ENCODE measurements at regions not wholly inside any gene's neighbourhood (a gene's known extent, or its start where the extent isn't known, plus 50 kb on each side); places are given as distances from the start of the nearest gene placed in this dataset.

DNA sequence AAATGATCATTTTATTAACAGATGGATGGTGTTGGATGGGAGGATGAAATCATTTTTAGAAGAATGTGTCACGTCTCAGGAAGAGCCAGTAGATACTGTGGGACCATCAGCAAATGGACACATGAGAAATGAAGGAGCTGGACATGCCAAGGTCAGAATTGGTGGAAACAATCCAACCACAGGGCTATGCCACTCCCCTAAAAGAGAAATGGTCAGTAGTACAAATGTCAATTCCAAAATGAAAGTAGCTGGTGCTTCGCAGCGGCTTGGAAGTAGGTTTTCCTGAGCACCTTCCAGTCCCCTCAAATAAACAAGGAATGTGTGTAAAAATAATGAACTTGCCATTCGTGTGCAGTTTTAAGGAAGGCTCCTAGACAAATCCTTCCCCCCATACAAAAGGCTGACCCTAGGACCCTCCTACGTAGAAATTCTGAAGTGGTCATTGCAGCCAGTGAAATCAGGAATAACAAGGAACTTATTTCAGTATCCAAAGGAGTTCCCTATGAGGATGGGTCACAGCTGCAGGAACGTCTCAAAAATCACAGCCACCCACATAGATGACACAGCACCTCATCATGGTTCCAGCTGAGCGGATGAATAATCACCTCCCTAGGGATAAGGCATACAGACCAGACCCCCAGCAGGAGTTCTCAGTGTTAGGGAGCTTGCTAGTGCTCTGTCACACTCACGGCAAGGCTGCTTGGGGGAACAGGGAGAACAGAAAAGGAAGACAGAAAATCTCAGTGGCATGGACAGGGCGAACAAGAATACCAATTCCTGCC, 239.2 kb downstream of the HS3ST3A1 start:
- Histone ChIP-seq H3K4me3 (ENCODE audit: insufficient read depth, low read depth, low read length) (peak overlapping the region; percentile 51), H3K79me2 (ENCODE audit: insufficient read depth, low read length) (no peaks in the 10 kb centered on the region), H3K36me3 (ENCODE audit: insufficient read depth, low read length) (no peaks in the 10 kb centered on the region), H4K20me1 (ENCODE audit: insufficient read depth, low read length) (no peaks in the 10 kb centered on the region), H3K4me1 (ENCODE audit: insufficient read depth, low read length) (peaks cover 33% of the 10 kb centered on the region), H3K27me3 (ENCODE audit: insufficient read depth, low read length) (no peaks in the 10 kb centered on the region), H3K27ac (ENCODE audit: low read depth, low read length) (peak overlapping the region; percentile 79), H2AFZ (ENCODE audit: low read depth, low read length) (peak overlapping the region; percentile 36), H3K4me2 (ENCODE audit: low read length) (peak overlapping the region; percentile 85), H3K9me3 (ENCODE audit: insufficient read depth, low read depth, low read length) (no peaks in the 10 kb centered on the region), H3K9ac (ENCODE audit: low read length) (peak overlapping the region; percentile 72)
- FAIRE-seq (peak; percentile 83), DNase-seq (ENCODE audit: low read depth) (peak; percentile 80)
- H3K4me3 Mint-ChIP-seq (ENCODE audit: unreplicated experiment) = no peak overlapping the region
- H3K4me1 Mint-ChIP-seq (ENCODE audit: low read depth, unreplicated experiment) = peaks cover 25% of the 10 kb centered on the region
- H3K36me3 Mint-ChIP-seq (ENCODE audit: low read depth, unreplicated experiment) = no peaks in the 10 kb centered on the region
- H3K27ac Mint-ChIP-seq (ENCODE audit: unreplicated experiment) = peak overlapping the region; percentile 82
- no peaks in the 10 kb centered on the region for H3K9me3 Mint-ChIP-seq (ENCODE audit: unreplicated experiment)
- TF ChIP-seq, protein P1, sequence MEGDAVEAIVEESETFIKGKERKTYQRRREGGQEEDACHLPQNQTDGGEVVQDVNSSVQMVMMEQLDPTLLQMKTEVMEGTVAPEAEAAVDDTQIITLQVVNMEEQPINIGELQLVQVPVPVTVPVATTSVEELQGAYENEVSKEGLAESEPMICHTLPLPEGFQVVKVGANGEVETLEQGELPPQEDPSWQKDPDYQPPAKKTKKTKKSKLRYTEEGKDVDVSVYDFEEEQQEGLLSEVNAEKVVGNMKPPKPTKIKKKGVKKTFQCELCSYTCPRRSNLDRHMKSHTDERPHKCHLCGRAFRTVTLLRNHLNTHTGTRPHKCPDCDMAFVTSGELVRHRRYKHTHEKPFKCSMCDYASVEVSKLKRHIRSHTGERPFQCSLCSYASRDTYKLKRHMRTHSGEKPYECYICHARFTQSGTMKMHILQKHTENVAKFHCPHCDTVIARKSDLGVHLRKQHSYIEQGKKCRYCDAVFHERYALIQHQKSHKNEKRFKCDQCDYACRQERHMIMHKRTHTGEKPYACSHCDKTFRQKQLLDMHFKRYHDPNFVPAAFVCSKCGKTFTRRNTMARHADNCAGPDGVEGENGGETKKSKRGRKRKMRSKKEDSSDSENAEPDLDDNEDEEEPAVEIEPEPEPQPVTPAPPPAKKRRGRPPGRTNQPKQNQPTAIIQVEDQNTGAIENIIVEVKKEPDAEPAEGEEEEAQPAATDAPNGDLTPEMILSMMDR (IDR thresholded peaks at IDR 0.05; ENCODE audit: insufficient read depth, low read depth, low read length) = no peak
- TF ChIP-seq EZH2 (IDR thresholded peaks at IDR 0.05; ENCODE audit: insufficient read depth, low read length) = no peak
- no peaks in the 10 kb centered on the region for H3K27me3 Mint-ChIP-seq (ENCODE audit: low read depth, unreplicated experiment)

DNA sequence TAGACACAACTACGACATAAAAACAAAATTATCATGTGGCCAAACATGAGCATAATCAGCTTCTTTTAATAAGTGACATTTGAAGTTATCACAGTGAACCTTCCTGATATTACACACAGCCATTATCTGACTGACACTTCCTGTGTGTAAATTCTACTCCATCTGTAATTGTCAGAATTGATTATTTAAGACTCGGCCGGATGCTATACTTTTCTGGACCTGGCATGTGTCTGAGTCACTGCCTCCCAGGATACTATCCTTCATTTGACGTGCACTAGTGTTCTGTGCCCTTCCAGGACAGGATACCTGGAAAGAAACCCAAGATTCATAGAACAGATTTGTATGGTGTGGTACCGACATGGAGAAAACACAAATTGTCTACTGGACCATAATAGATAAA, 242.0 kb downstream of the HS3ST3A1 start:
- H3K36me3 Mint-ChIP-seq (ENCODE audit: low read depth, unreplicated experiment) = no peaks in the 10 kb centered on the region
- Histone ChIP-seq H3K27ac (ENCODE audit: low read depth, low read length) (no peak overlapping the region), H3K27me3 (ENCODE audit: insufficient read depth, low read length) (no peaks in the 10 kb centered on the region), H3K4me2 (ENCODE audit: low read length) (no peak overlapping the region), H3K4me3 (ENCODE audit: insufficient read depth, low read depth, low read length) (no peak overlapping the region), H2AFZ (ENCODE audit: low read depth, low read length) (peak overlapping the region; percentile 26), H3K9me3 (ENCODE audit: insufficient read depth, low read depth, low read length) (no peaks in the 10 kb centered on the region), H3K4me1 (ENCODE audit: insufficient read depth, low read length) (peaks cover 26% of the 10 kb centered on the region), H3K9ac (ENCODE audit: low read length) (no peak overlapping the region), H4K20me1 (ENCODE audit: insufficient read depth, low read length) (no peaks in the 10 kb centered on the region), H3K36me3 (ENCODE audit: insufficient read depth, low read length) (no peaks in the 10 kb centered on the region), H3K79me2 (ENCODE audit: insufficient read depth, low read length) (no peaks in the 10 kb centered on the region)
- no peak overlapping the region for H3K27ac Mint-ChIP-seq (ENCODE audit: unreplicated experiment)
- FAIRE-seq = no peak
- no peak overlapping the region for H3K4me3 Mint-ChIP-seq (ENCODE audit: unreplicated experiment)
- DNase-seq (ENCODE audit: low read depth) = no peak
- H3K4me1 Mint-ChIP-seq (ENCODE audit: low read depth, unreplicated experiment) = peaks cover 21% of the 10 kb centered on the region
- TF ChIP-seq EZH2 (IDR thresholded peaks at IDR 0.05; ENCODE audit: insufficient read depth, low read length) = no peak
- TF ChIP-seq, protein P1 (IDR thresholded peaks at IDR 0.05; ENCODE audit: insufficient read depth, low read depth, low read length) = no peak
- H3K9me3 Mint-ChIP-seq (ENCODE audit: unreplicated experiment) = no peaks in the 10 kb centered on the region
- no peaks in the 10 kb centered on the region for H3K27me3 Mint-ChIP-seq (ENCODE audit: low read depth, unreplicated experiment)

DNA sequence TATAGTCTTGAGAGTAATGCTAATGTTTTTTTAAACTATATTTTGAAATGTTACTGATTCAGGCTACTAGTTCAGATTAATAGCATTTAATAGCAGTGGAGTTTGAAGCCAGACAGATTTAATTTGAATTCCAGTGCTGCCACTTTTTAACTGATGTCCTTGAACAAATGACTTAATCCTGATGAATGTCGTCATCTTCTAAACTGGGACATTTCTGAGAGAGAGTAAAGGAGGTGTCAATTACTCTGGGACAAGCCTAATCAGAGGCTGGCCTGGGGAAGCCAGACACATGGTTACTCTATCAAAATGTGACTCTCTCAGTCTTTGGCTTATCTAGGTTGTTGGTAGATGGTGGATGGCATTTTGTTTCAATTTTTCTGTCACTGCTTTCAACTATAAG, 246.7 kb downstream of the HS3ST3A1 start:
- TF ChIP-seq, protein P1 (IDR thresholded peaks at IDR 0.05; ENCODE audit: insufficient read depth, low read depth, low read length) = no peak
- TF ChIP-seq EZH2 (IDR thresholded peaks at IDR 0.05; ENCODE audit: insufficient read depth, low read length) = no peak
- H3K27ac Mint-ChIP-seq (ENCODE audit: unreplicated experiment) = no peak overlapping the region
- H2AFZ ChIP-seq (ENCODE audit: low read depth, low read length) = no peak overlapping the region

More for the DNA sequence above, 246.7 kb downstream of the HS3ST3A1 start:
- Mint-ChIP-seq H3K9me3 (ENCODE audit: unreplicated experiment) (peaks cover 3% of the 10 kb centered on the region), H3K4me1 (ENCODE audit: low read depth, unreplicated experiment) (peaks cover 33% of the 10 kb centered on the region), H3K27me3 (ENCODE audit: low read depth, unreplicated experiment) (no peaks in the 10 kb centered on the region), H3K4me3 (ENCODE audit: unreplicated experiment) (no peak overlapping the region), H3K36me3 (ENCODE audit: low read depth, unreplicated experiment) (peaks cover 4% of the 10 kb centered on the region)
- Histone ChIP-seq H3K79me2 (ENCODE audit: insufficient read depth, low read length) (no peaks in the 10 kb centered on the region), H3K27me3 (ENCODE audit: insufficient read depth, low read length) (no peaks in the 10 kb centered on the region), H3K4me1 (ENCODE audit: insufficient read depth, low read length) (peaks cover 26% of the 10 kb centered on the region), H3K9ac (ENCODE audit: low read length) (no peak overlapping the region), H3K4me3 (ENCODE audit: insufficient read depth, low read depth, low read length) (no peak overlapping the region), H3K36me3 (ENCODE audit: insufficient read depth, low read length) (no peaks in the 10 kb centered on the region), H3K27ac (ENCODE audit: low read depth, low read length) (no peak overlapping the region), H4K20me1 (ENCODE audit: insufficient read depth, low read length) (no peaks in the 10 kb centered on the region), H3K9me3 (ENCODE audit: insufficient read depth, low read depth, low read length) (no peaks in the 10 kb centered on the region), H3K4me2 (ENCODE audit: low read length) (no peak overlapping the region)
- DNase-seq (ENCODE audit: low read depth) (no peak), FAIRE-seq (no peak)

All from astrocyte (in vitro differentiated cells and primary cell).